RWPE1 (cell line): ENCODE measurements at regions not wholly inside any gene's neighbourhood (a gene's known extent, or its start where the extent isn't known, plus 50 kb on each side); places are given as distances from the start of the nearest gene placed in this dataset.

Experiments used
- CTCF ChIA-PET: fragments of 350-600 bp; sonication (Branson Sonifier 250); formaldehyde crosslinking; extraction: SDS; loops from one replicate; lab custom pipeline; 2021; lab: Yijun Ruan, JAX
- POLR2A ChIA-PET: fragments of 400-600 bp; formaldehyde crosslinking; extraction: SDS; loops from one replicate; lab custom pipeline; 2020; ENCODE audit warnings: antibody characterized with exemption; ENCODE audit not compliant: low non-redundant PET; lab: Yijun Ruan, JAX
- DNase-seq: peaks from one replicate; pipeline ENCODE4 v3.0.0; 2012; ENCODE audit warnings: low spot score
- H3K27ac ChIP-seq: fragments of 450-650 bp; 2 replicates; pipeline ENCODE4 v1.5.1; 2017
- CTCF ChIP-seq: fragments of 450-650 bp; conservative IDR thresholded peaks from 2 replicates; pipeline ENCODE4 v1.5.1; 2017; ENCODE audit warnings: low read depth, mild to moderate bottlenecking

GRCh38 chr2:2573658-2574293 is 242.7 kb upstream of the MYT1L start:
- ChIA-PET POLR2A (no interaction called here), CTCF (no interaction called here)
- no peak overlapping the region for H3K27ac ChIP-seq
- no peak for TF ChIP-seq CTCF
- DNase-seq, result no peak

DNA sequence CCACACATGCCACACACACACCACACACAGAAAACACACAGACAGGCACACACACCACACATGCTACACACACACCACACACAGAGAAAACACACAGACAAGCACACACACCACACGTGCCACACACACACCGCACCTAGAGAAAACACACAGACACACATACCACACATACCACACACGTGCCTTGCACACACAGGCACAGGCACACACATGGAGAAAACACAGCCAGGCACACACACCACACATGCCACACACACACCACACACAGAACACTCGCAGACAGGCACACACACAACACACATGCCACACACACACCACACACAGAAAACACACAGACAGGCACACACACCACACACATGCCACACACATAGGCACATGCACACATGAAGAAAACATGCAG is 242.1 kb upstream of the MYT1L start:
- POLR2A ChIA-PET, result no interaction called here
- DNase-seq, result no peak
- CTCF ChIA-PET, result no interaction called here
- TF ChIP-seq CTCF, result no peak
- H3K27ac ChIP-seq, result no peak overlapping the region

GRCh38 chr2:2572393-2573204 is 241.5 kb upstream of the MYT1L start:
- DNase-seq, result no peak
- ChIA-PET POLR2A (no interaction called here), CTCF (no interaction called here)
- no peak overlapping the region for H3K27ac ChIP-seq
- TF ChIP-seq CTCF, result no peak

DNA sequence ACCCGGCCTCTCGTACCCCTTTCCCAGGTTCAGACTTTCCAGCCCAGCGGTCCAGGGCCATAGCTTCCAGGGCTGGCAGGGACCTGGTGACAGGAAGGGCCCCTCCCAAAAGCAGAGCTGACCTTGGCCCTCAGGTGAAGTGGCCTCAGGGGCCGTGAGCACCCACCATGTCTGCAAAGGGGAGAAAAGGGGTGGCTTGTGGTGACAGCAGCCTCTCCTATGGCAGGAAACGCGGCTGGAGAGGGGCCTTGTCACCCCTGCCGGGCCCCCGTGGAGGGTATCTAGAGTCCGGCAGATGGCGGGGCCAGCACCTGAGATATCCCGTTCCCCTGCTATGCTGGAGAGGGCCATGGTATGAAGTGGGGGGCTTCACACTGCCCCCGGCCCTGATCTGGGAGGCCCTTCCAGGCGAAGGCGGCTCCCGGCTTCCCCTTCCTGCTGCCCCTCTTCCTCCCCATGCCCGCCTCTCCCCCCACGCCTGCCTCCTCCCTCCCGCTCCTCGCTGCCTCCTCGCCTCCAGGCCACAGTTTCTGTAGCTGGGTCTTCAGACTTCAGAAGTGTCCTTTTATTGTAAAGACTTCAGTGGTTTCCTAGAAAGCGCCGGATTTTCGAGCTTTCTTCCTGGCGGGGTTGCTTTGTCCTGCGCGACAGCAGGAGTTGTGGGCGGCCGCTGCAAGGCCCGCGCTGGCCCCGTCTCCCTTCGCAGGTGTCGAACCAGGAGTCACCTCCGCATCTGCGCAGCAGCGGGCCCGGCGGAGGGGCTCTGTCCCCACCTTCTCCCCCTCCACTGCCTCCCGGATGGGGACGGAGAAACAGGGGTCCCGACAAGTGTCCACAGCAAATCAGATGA is 240.5 kb upstream of the MYT1L start:
- ChIA-PET POLR2A (no interaction called here), CTCF (no interaction called here)
- no peak overlapping the region for H3K27ac ChIP-seq
- no peak for DNase-seq
- TF ChIP-seq CTCF, result no peak

DNA sequence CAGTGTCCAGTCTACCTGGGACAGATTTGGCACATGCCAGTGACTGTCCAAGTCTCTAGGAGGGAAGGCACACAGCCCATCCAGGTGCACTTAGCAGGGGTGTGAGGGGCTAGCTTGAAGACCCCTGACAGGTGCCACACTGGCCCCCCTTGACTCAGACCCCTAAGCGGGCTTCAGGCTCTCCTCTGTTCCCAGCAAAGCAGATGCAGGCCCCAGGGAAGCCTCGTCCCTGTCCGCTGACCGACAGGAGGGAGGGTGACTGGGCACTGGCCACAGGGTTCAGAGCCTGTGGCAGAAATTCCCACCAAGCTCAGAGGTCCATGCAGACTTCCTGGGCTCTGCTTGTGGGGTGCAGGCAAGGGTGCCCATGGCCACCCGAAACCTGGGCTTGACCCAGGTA is 239.8 kb upstream of the MYT1L start:
- ChIA-PET CTCF (no interaction called here), POLR2A (no interaction called here)
- H3K27ac ChIP-seq, result no peak overlapping the region
- DNase-seq, result no peak
- no peak for TF ChIP-seq CTCF

DNA sequence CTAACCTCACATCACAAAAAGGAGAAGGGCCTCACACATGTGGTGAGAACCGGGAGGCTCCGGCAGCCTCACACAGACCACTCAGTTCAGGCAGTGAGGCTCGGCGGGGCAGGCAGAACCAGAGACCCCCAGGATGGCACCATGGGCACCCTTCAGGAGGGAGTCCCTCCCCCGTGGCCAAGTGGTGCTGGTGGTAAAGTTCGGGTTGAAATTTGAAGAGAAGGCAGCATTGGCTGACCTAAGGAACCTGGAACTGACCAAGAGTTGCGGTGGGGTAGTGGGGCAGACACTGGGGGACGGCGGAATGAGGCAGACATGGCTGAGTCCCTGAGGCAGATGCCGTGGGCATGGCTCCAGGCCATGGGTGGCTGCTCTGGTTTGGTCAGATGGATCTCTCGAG is 239.3 kb upstream of the MYT1L start:
- no peak for TF ChIP-seq CTCF
- POLR2A ChIA-PET, result no interaction called here
- CTCF ChIA-PET, result interaction anchor here (0.6 kb wide), 2 partner anchors 20 to 761 kb away, joined by 3 to 4 read pairs; no protein-coding TSS in a partner anchor
- no peak overlapping the region for H3K27ac ChIP-seq
- DNase-seq, result no peak
